GM19395 (cell line): ENCODE measurements at regions not wholly inside any gene's neighbourhood (a gene's known extent, or its start where the extent isn't known, plus 50 kb on each side); places are given as distances from the start of the nearest gene placed in this dataset.
"Not testable (repeated sequence)": the region's sequence is repeated elsewhere in the genome, so short reads cannot be mapped to it uniquely, and the experiment has no call there.

Source experiments
- ATAC-seq: cut with Tn5 transposase; IDR thresholded peaks from one replicate; pipeline ENCODE4 v1.9.1; 2021; ENCODE audit warnings: mild to moderate bottlenecking, moderate library complexity; ENCODE audit not compliant: unreplicated experiment

GRCh38 chr4:103887191-103887590 is 167.4 kb upstream of the TACR3 start:
- ATAC-seq = no peak

- ATAC-seq = no peak
These were observed 165.4 kb upstream of the TACR3 start for GRCh38 chr4:103885152-103885551.

- no peak for ATAC-seq
These were observed 147.5 kb upstream of the TACR3 start for GRCh38 chr4:103867311-103867710.

GRCh38 chr4:103853627-103854026 is 133.8 kb upstream of the TACR3 start:
- no peak for ATAC-seq

GRCh38 chr4:103853146-103853545 is 133.4 kb upstream of the TACR3 start:
- ATAC-seq = no peak

GRCh38 chr4:103845075-103845474 is 125.3 kb upstream of the TACR3 start:
- no peak for ATAC-seq

GRCh38 chr4:103842637-103843239 is 123.0 kb upstream of the TACR3 start:
- ATAC-seq = no peak

GRCh38 chr4:103842076-103842475 is 122.3 kb upstream of the TACR3 start:
- no peak for ATAC-seq

GRCh38 chr4:103810308-103810707 is 90.5 kb upstream of the TACR3 start:
- not testable (repeated sequence) for ATAC-seq

- ATAC-seq = no peak
These were observed 83.0 kb upstream of the TACR3 start for GRCh38 chr4:103802766-103803165.

GRCh38 chr4:103787057-103787456 is 67.3 kb upstream of the TACR3 start:
- ATAC-seq = no peak

GRCh38 chr4:103786593-103786992 is 66.8 kb upstream of the TACR3 start:
- no peak for ATAC-seq

- ATAC-seq = peak; percentile 82
These were observed 66.2 kb upstream of the TACR3 start for GRCh38 chr4:103786014-103786413.

- ATAC-seq = no peak
These were observed 58.4 kb upstream of the TACR3 start for GRCh38 chr4:103778221-103778620.

GRCh38 chr4:103774326-103774825 is 54.6 kb upstream of the TACR3 start:
- ATAC-seq = no peak

- no peak for ATAC-seq
These were observed 54.0 kb upstream of the TACR3 start for GRCh38 chr4:103773691-103774231.
